ENCODE measurements at regions not wholly inside any gene's neighbourhood (a gene's known extent, or its start where the extent isn't known, plus 50 kb on each side); places are given as distances from the start of the nearest gene placed in this dataset.
A peak's percentile ranks its signal among the peaks of the same experiment; 100 is the strongest.

DNA sequence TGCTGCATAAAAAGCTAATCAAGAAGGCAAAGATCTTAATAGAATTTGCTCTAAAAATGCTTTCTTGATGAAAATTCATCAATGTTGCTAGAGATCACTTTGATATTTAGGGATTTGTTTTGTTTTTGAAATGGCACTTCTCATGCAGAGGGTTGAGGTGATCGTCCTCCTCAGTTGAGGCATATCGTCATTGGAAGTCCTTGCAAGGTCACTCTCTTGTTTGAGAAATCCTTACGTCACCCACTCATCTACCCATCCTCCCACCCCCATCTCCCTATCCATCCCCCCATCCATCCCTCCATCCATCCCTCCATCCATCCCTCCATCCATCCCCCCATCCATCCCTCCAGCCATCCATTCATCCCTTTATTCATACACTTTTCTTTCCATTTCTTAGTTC is 133.7 kb downstream of the THNSL2 start:
- DNase-seq: no peak
- intact Hi-C loops (cut with DNase I): no loop called here

DNA sequence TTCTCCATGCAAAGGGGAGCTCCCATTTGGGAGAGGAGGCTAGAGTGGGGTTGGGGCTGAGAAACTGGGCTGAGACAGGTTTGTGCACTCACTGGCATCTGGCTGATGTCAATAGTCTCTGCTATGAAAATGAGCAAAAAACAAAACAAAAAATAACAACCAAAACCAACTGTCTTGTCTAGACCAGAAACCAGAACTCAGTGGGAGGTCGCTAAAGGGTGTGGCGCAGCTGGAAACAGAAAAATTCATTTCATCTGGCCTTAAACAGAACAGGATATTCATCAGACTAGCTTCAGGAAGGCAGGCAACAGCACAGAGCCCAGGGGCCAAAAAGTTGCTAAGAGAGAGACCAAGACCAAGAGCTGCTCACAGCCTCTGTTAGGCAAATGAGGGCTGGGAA is 126.1 kb downstream of the THNSL2 start:
- intact Hi-C loops (cut with DNase I): no loop called here
- no peak for DNase-seq

DNA sequence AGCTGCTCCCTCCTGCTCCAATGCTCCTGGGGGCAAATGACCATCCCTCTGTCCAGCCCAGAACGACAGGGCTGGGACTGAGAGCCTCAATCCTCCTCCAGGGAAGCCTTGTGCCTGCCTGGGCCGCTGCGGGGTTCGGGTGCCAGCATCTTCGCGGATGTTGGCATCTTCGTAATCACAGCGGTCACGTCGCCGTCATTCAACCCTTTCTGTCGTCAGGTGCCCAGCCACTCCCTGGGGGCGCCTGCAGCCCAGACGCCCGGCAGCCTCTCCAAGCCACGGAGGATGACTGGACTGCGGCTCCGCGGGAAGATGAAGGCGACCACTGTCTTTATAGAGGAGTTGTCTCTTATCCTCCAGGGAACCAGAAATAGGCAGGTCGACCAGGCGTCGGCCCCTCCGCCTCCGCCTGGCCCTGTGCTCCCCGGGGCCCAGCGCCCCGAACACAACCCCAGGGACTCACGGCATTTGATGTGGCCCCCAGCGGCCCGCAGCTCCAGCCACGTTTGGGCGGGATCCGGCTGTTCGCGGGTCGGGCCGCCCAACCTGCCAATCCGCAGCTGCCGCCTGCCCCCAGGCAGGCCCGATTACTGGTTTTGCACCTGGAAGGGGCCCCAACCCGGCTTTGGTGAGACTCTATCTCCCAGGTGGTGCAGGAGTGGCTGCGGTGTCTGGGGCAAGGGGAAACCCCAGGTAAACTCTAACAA is 113.9 kb downstream of the THNSL2 start:
- DNase-seq: no peak
- intact Hi-C loops (cut with DNase I): no loop called here

DNA sequence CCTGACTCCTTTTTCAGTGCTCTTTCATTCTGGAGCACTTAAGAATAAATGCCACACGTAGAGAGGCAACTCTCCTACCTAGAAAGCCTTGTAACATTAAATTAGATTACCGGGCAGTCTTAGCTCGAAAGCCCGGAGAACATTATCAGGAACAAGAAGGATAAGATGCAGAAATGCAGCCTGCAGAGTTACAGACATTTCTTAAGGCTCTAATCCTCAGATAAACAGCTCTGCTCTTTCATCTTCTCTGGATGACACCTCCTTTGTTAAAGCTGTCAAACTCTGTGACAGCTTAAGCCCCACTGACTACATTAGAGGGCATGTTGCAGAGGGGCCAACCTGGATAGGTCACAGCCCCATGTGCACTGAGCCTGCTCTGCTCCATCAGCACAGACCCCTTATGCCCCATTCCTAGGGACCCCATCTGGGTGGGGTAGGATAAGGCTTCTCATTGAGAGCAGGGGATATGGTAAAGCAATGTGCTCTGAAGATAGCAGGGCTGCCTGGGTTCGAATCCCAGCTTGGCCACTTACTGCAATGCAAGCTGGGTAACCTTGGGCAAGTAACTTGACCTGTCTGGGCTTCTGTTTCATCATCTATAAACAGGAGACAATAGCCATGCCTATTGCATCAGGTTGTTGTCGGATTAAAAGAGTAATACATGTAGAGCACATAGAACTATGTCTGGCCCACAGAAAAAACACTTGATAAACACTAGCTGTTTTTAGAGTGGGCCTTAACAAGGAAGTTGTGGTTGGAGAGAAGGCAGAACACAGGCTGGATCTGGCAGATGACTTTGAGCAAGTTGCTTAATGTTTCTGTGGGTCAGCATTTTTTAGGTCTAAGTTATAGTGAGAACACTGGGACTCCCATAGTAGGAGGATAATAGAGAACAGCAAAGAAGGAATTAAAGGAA is 111.4 kb downstream of the THNSL2 start:
- peak in 12 of 42 donors; percentile 6 to 49 (median 19) for DNase-seq
- intact Hi-C loops (cut with DNase I): no loop called here

DNA sequence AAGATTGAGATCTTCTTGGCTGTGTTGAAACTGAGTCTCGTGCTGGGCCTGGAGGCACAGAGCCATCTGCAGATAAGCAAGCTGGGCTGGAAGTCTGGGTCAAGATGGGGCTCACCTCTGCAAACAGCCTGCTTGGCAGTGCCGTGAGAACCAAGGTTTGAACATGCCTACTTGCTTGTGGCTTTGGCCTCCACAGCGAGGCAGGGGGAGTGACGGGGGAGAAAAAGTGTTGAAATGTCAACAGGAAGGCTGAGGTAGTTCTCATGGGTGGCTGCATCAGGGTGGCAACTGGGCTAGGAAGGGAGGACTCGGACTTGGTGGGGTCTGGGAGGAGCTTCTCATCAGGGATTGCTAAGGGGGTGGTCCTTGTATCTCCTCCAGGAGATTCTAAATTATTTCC is 99.7 kb downstream of the THNSL2 start:
- intact Hi-C loops (cut with DNase I): no loop called here
- no peak for DNase-seq

DNA sequence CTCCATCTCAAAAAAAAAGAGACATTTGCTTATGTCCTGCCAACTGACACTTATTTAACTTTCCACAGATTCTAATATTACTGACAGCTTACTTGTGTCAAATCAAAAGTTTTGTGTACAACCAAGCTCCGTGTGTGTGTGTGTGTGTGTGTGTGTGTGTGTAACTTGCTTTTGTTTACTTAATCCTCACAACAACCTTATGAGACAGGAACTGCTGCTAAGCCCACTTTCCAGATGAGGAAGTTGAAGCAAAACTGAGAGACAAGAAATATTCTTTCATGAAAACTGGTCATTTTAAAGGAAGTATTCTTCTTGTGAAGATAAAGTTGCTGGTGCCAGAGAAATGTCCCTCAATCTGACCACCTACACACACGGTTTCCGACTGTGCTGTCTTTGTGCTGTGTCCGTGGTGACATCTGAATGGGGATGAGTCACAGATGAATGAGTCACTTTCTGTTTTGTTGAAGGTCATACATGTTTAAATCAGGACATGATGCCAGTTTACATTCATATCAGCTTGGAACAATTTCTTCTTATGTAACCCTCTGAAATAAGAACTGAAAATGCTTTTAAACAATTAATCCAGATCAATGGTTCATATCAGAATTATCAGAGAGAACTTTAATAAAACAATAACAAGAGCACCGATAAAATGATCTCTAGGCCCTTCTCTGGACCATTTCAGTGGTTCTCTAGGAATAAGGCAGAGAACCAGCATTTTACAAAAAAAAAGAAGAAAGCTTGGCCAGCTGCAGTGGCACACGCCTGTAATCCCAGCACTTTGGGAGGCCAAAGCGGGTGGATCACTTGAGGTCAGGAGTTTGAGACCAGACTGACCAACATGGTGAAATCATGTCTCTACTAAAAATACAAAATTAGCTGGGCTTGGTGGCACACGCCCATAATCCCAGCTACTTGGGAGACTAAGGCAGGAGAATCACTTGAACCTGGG is 95.5 kb downstream of the THNSL2 start:
- DNase-seq: no peak
- intact Hi-C loops (cut with DNase I): no loop called here

DNA sequence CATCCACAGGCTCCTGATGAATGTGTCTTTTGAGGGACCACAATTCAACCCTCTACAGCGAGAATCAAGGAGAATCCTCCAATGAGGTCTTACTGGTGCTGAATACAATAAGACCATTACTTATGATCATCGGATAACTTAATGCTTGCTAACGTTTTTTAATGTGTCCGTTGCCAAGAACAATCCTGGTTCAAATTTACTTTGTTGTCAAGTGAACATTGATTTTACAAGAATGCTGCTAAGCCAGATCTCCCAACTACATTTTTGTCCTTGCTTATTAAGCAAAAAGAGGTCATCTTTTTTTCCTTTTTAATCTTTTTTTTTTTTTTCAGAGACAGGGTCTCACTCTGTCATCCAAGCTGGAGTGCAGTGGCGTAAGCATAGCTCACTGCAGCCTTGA is 93.7 kb downstream of the THNSL2 start:
- intact Hi-C loops (cut with DNase I): no loop called here
- DNase-seq: no peak

DNA sequence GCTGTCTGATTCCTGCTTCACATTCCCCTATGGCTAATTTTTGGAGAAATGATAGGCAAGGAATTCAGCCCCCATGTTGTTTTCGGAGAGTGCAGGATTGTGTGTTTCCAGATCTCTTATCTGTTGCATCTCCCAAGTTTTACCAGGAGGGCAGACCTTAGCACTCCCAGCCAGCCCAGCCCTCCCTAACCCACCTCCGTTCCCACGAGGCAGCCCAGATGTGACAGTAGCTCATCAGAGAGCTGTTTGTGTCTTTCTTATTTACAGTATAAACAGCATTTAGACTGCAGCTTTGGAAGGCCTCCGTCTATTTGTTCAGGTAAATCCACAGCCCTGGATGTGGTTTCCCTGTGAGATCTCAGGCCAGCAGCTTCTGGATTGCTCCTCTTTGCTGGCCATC is 91.6 kb downstream of the THNSL2 start:
- no peak for DNase-seq
- intact Hi-C loops (cut with DNase I): no loop called here

DNA sequence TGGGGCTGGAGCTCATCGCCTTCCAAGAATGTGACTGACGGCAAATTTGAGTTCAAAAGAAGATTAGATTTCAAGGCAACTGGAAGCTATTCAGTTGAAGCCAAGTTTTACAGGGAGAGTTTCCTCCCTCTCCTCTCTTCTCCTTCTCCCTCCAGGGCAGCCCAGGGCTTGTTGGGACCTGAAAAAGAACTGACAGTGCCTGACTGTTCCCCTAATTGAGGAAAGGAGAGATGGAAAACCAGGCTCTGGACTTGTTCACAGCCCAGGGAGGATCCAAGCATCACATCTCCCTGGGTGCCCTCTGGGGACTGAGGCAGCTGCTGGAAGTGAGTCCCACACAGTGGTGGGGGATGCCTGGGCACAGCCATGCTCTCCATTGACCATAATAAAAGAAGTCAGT is 88.1 kb downstream of the THNSL2 start:
- DNase-seq: no peak
- intact Hi-C loops (cut with DNase I): no loop called here

DNA sequence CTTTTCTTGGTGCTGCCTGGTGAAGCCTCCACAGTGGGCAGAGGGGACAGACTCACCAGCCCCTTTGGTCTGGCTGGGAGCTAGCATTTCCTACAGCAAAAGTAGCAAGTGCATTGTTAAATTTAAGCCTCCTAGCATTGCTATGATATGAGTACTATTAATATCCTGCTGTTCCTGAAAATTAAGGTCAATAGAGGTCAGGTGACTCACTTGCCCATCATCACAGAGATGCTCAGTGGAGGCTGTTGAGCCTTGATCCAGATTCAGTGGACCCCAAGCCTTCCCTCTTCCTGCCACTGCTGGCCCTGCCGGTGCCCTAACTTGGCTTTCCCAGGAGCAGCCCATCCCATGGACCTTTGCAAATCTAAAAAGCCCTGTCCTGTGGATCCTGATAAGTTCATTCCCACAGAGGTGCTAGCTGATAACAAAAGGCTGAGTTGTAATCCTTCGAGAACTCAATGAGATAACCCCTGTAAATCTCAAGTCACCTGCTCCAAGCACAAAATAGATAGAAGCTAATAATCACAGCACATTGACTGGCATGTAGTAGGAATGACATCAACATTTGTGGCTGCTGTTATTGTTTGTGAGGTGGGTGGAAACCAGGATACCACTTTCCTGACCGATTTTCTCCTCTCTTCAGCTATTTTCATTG is 84.4 kb downstream of the THNSL2 start:
- intact Hi-C loops (cut with DNase I): no loop called here
- DNase-seq: no peak

DNA sequence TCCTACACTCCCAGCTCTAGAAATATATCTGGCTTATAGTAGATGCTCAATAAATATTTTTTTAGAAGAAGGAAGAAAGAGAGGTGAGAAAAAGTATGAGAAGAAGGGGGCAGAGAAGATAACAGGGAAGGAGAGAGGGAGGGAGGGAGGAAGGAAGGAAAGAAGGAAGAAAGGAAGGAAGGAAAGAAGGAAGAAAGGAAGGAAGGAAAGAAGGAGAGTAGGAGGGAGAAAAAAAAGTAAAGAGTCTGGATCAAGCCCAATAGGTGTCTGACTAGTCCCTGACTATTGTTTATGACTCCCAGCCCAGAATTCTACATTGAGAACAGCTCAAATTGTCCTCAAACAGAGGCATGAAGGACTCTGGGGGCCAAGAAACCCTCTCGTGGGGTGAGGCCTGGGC is 83.9 kb downstream of the THNSL2 start:
- no peak for DNase-seq
- intact Hi-C loops (cut with DNase I): no loop called here

DNA sequence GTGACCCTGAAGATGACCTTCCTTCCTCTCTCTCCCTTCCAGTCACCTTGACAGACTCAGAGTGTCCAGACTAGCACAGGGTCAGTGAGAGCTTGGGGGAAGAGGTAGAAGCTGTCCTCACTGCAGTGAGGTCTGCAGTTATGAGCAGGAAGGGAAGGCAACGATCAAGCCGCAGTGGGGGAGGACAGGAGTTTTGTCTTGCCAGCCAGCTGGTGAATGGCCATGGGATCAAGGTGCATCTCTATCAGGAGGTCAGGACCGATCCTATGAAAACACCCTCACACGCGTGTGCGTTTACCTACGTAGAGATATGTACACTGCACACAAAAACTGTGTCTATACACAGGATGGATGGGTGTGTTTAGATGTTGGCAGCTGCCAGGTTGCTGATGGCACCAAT is 83.2 kb downstream of the THNSL2 start:
- intact Hi-C loops (cut with DNase I): no loop called here
- DNase-seq: no peak

DNA sequence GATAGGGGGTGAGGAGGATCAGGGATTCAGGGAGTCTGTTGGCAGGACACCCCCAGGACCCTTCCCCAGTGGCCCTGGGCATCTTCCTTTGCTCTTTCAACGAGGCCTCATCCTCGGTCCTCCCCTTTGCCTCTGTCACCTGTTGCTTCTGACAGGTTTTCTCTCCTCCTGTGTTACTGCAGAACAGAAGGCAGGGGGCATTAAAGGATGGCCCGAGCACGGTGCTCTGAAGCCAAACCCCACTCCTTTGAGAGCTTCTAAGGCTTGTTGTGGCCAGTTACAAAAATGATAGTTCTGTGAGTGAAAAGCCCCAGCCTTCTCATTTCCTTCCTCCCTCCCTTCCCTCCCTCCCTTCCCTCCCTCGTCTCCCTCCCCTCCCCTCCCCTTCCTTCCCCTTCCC is 82.5 kb downstream of the THNSL2 start:
- intact Hi-C loops (cut with DNase I): no loop called here

DNA sequence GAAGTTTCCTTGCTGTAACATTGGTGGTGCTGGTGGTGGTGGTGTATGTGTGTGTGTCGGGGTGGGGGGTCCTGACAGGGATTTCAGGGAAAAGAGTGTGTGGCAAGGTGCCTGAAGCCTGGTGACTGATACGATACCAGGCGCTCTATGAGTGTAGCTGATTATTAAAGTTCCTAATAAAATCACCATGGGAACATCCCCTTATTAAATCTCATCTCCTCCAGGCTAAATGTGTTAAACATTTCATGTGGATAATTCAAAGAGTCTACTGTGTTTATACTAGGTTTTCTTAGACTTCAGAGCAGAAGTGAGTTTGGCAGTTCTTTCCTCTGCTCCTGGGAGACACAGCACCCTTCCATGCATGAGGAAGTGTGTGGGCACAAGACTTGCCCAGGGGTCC is 82.0 kb downstream of the THNSL2 start:
- intact Hi-C loops (cut with DNase I): no loop called here
- DNase-seq: no peak

More for the DNA sequence above, 82.5 kb downstream of the THNSL2 start:
- no peak for DNase-seq

DNA sequence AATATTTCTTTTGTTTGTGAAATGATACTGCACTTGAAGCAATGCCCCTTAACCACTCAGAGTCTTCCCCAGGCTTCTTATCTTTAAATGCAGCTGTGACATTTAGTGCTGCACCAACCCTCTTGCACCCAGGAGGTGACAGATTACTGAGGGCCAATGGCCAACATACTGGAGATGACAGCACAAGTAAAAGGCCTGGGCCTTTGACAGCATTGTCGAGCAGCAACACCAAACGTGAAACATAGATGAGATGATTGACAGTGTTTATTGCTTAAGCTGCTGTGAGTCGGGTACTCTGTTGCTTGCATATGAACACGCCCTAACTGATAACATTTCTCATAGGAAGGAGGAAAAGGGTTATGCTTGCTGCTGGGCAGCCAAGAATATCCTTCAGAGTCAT is 80.3 kb downstream of the THNSL2 start:
- DNase-seq: no peak
- intact Hi-C loops (cut with DNase I): no loop called here

DNA sequence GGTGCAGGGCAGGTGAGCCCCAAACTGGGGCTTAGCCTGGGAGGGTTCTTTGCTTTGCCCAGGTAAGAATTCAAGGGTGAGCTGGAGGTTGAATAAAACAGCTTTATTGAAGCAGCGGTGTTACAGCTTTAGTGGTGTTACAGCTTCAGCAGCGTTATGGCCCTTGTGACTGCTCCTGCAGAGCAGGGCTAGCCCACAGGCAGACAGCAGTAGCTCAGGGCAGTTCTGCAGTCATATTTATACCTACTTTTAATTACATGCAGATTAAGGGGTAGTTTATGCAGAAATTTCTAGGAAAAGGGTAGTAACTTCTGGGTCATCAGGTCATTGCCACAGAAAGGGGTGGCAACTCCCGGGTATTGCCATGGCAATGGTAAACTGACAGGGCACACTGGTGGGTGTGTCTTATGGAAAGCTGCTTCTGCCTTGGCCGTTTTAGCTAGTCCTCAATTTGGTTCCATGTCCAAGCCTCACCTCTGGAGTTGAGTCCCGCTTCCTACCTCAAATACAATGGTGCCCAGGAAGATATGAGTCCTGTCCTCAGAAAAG is 78.2 kb downstream of the THNSL2 start:
- intact Hi-C loops (cut with DNase I): no loop called here
- DNase-seq: no peak

DNA sequence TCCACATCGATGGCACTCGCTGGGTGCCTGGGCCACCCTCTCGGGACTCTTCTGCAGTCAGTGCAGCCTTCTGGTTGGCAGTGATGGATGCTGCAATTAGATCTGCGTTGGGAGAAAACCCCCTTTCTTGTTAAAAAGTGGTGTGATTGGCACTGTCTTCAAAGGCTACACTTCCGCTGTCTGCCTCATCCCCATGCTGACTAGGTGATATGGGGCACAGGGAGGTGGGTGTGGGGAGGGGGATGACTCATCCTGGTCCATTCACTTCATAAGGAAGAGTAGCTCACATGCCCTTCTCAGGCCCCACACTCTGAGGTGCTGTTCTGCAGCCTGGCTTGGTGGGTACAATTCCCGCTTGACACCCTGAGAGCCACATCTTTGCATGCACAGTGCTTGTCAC is 77.4 kb downstream of the THNSL2 start:
- no peak for DNase-seq
- intact Hi-C loops (cut with DNase I): no loop called here

DNA sequence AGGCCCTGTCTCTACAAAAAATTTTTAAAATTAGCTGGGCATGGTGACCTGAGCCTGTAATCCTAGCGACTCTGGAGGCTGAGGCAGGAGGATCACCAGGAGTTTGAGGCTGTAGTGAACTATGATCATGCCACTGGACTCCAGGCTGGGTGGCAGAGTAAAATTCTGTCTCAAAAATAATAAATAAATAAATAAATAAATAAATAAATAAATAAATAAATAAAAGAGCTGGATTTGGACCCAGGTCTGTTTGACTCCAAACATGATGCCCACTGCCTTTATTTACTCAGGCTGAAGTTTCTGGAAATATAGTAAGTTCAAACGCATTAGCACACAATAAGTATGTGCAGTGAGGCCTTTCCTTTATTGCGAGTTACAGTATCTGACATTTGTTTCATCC is 75.0 kb downstream of the THNSL2 start:
- DNase-seq: no peak
- intact Hi-C loops (cut with DNase I): no loop called here

DNA sequence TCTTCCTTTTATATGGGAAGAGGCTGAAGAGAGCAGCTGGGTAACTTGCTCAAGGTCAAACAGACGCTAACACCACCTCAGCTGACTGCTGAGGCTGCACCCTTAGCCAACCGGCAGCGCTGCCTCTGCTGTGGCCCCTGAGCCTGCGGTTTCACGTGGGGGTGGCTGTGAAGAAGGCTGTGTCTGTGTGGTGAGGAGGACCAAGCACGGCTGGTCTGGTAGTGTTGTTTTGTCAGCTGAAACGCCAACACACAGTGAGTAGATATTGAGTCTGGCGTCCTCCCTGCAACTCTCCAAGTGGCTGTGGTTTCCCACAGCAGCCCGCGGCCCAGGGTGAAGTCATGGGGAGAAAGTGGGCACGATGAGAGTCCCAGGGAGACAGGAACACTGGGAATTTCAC is 69.6 kb downstream of the THNSL2 start:
- DNase-seq: no peak
- intact Hi-C loops (cut with DNase I): no loop called here

Data from head of caudate nucleus (tissue), 42 donors.